Type B pancreatic cell (in vitro differentiated cells): ENCODE measurements at regions not wholly inside any gene's neighbourhood (a gene's known extent, or its start where the extent isn't known, plus 50 kb on each side); places are given as distances from the start of the nearest gene placed in this dataset.

Experiments
- DNase-seq: peaks from one replicate; pipeline ENCODE4 v3.0.0; 2021; ENCODE audit warnings: mixed read lengths; ENCODE audit not compliant: unreplicated experiment; ENCODE audit errors: extremely low spot score
- H3K27ac Mint-ChIP-seq: 2 replicates; pipeline ENCODE4 v1.8.0; 2021; ENCODE audit warnings: mild to moderate bottlenecking, mixed read lengths
- H3K27me3 Mint-ChIP-seq: 2 replicates; pipeline ENCODE4 v1.8.0; 2021; ENCODE audit warnings: mixed read lengths
- H3K36me3 Mint-ChIP-seq: 2 replicates; pipeline ENCODE4 v1.8.0; 2021; ENCODE audit warnings: mixed read lengths
- H3K4me1 Mint-ChIP-seq: one replicate; pipeline ENCODE4 v1.8.0; 2021; ENCODE audit warnings: mixed read lengths; ENCODE audit not compliant: unreplicated experiment
- H3K4me3 Mint-ChIP-seq: 2 replicates; pipeline ENCODE4 v1.8.0; 2021; ENCODE audit warnings: mild to moderate bottlenecking, mixed read lengths
- H3K9me3 Mint-ChIP-seq: 2 replicates; pipeline ENCODE4 v1.8.0; 2021; ENCODE audit warnings: mixed read lengths
- CTCF ChIP-seq: fragments of 200-600 bp; sonication (generic); conservative IDR thresholded peaks from 2 replicates; pipeline ENCODE4 v1.5.0; 2021; ENCODE audit warnings: antibody characterized with exemption, mild to moderate bottlenecking

- Mint-ChIP-seq H3K27ac (no peak overlapping the region), H3K4me3 (no peak overlapping the region), H3K4me1 (no peaks in the 10 kb centered on the region), H3K36me3 (no peaks in the 10 kb centered on the region), H3K27me3 (peaks cover 13% of the 10 kb centered on the region), H3K9me3 (no peaks in the 10 kb centered on the region)
- no peak for TF ChIP-seq CTCF
- no peak for DNase-seq
Observed at GRCh38 chr9:107703651-107704050, 214.1 kb upstream of the KLF4 start.

- peaks cover 10% of the 10 kb centered on the region for H3K27me3 Mint-ChIP-seq
- DNase-seq, result no peak
- H3K27ac Mint-ChIP-seq, result no peak overlapping the region
- no peaks in the 10 kb centered on the region for H3K4me1 Mint-ChIP-seq
- H3K36me3 Mint-ChIP-seq, result no peaks in the 10 kb centered on the region
- H3K4me3 Mint-ChIP-seq, result no peak overlapping the region
- no peak for TF ChIP-seq CTCF
- no peaks in the 10 kb centered on the region for H3K9me3 Mint-ChIP-seq
Observed at GRCh38 chr9:107700847-107701246, 211.3 kb upstream of the KLF4 start.

- Mint-ChIP-seq H3K27me3 (peaks cover 10% of the 10 kb centered on the region), H3K27ac (no peak overlapping the region), H3K4me3 (no peak overlapping the region), H3K36me3 (no peaks in the 10 kb centered on the region), H3K4me1 (no peaks in the 10 kb centered on the region), H3K9me3 (no peaks in the 10 kb centered on the region)
- DNase-seq, result no peak
- TF ChIP-seq CTCF, result no peak
Observed at GRCh38 chr9:107699231-107699630, 209.7 kb upstream of the KLF4 start.

- DNase-seq, result no peak
- Mint-ChIP-seq H3K36me3 (no peaks in the 10 kb centered on the region), H3K27ac (no peak overlapping the region), H3K4me1 (no peaks in the 10 kb centered on the region), H3K4me3 (no peak overlapping the region), H3K9me3 (no peaks in the 10 kb centered on the region), H3K27me3 (peaks cover 13% of the 10 kb centered on the region)
- TF ChIP-seq CTCF, result no peak
Observed at GRCh38 chr9:107698779-107699178, 209.2 kb upstream of the KLF4 start.

GRCh38 chr9:107696302-107696701 is 206.7 kb upstream of the KLF4 start:
- Mint-ChIP-seq H3K27me3 (peaks cover 14% of the 10 kb centered on the region), H3K4me1 (no peaks in the 10 kb centered on the region), H3K36me3 (no peaks in the 10 kb centered on the region), H3K4me3 (no peak overlapping the region), H3K9me3 (no peaks in the 10 kb centered on the region), H3K27ac (no peak overlapping the region)
- no peak for DNase-seq
- TF ChIP-seq CTCF, result no peak

- Mint-ChIP-seq H3K27me3 (peaks cover 15% of the 10 kb centered on the region), H3K27ac (no peak overlapping the region), H3K4me3 (no peak overlapping the region), H3K9me3 (no peaks in the 10 kb centered on the region), H3K36me3 (no peaks in the 10 kb centered on the region), H3K4me1 (no peaks in the 10 kb centered on the region)
- no peak for TF ChIP-seq CTCF
- no peak for DNase-seq
Observed at GRCh38 chr9:107694390-107694789, 204.8 kb upstream of the KLF4 start.
